Sigmoid colon (tissue), 4 donors: ENCODE measurements at regions not wholly inside any gene's neighbourhood (a gene's known extent, or its start where the extent isn't known, plus 50 kb on each side); places are given as distances from the start of the nearest gene placed in this dataset.
"Not testable (repeated sequence)": the region's sequence is repeated elsewhere in the genome, so short reads cannot be mapped to it uniquely, and the experiment has no call there.

ENCODE experiments used
- POLR2A ChIP-seq, 2 donors: fragments of 450-650 bp; IDR thresholded peaks; one replicate each; pipeline ENCODE4 v1.6.1; 2016; ENCODE audit warnings: antibody characterized with exemption in 2 of 2, mild to moderate bottlenecking in 2 of 2, moderate library complexity in 2 of 2
- POLR2AphosphoS5 ChIP-seq, 4 donors: sonication (generic); formaldehyde crosslinking; IDR thresholded peaks; one replicate each; pipeline ENCODE4 v1.6.1; 2017; ENCODE audit warnings: antibody characterized with exemption in 4 of 4
- TF ChIP-seq, protein P1 (sequence below), 4 experiments: fragments of 450-650 bp in 3 of 4; fragments of 200-600 bp in 1 of 4; IDR thresholded peaks; one replicate each; pipeline ENCODE4 v1.5.1; 2016 to 2019; ENCODE audit warnings: antibody characterized with exemption in 4 of 4, mild to moderate bottlenecking in 3 of 4, moderate library complexity in 2 of 4

DNA sequence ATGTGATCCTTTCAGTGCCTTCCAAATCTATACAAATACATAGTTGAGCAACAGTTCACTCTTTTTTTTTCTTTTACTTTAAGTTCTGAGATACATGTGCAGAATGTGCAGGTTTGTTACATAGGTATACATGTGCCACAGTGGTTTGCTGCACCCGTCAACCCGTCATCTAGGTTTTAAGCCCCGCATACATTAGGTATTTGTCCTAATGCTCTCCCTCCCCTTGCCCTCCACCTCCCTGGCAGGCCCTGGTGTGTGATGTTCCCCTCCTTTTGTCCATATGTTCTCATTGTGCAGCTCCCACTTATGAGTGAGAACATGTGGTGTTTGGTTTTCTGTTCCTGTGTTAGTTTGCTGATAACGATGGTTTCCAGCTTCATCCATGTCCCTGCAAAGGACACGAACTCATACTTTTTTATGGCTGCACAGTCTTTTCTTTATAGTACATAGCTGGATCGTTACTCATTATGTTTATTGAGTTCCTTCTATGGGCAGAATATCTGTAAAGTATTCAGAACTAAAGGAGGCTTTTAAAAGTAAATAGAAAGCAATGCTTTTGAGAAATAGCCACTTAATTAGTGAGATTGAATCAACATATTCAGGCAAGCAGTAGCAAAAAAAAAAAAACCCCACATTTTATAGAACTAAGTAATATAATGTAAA lies 131.6 kb upstream of the POT1 start:
- not testable (repeated sequence) for TF ChIP-seq POLR2A, POLR2AphosphoS5 (IDR thresholded peaks at IDR 0.05)
- TF ChIP-seq, protein P1, sequence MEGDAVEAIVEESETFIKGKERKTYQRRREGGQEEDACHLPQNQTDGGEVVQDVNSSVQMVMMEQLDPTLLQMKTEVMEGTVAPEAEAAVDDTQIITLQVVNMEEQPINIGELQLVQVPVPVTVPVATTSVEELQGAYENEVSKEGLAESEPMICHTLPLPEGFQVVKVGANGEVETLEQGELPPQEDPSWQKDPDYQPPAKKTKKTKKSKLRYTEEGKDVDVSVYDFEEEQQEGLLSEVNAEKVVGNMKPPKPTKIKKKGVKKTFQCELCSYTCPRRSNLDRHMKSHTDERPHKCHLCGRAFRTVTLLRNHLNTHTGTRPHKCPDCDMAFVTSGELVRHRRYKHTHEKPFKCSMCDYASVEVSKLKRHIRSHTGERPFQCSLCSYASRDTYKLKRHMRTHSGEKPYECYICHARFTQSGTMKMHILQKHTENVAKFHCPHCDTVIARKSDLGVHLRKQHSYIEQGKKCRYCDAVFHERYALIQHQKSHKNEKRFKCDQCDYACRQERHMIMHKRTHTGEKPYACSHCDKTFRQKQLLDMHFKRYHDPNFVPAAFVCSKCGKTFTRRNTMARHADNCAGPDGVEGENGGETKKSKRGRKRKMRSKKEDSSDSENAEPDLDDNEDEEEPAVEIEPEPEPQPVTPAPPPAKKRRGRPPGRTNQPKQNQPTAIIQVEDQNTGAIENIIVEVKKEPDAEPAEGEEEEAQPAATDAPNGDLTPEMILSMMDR (IDR thresholded peaks at IDR 0.05) = not testable (repeated sequence)
